GM19025 (cell line): ENCODE measurements at regions not wholly inside any gene's neighbourhood (a gene's known extent, or its start where the extent isn't known, plus 50 kb on each side); places are given as distances from the start of the nearest gene placed in this dataset.
"Not testable (repeated sequence)": the region's sequence is repeated elsewhere in the genome, so short reads cannot be mapped to it uniquely, and the experiment has no call there.

Experiments
- ATAC-seq: cut with Tn5 transposase; IDR thresholded peaks from one replicate; pipeline ENCODE4 v1.9.1; 2021; ENCODE audit warnings: mild to moderate bottlenecking, low read depth, moderate library complexity; ENCODE audit not compliant: unreplicated experiment

GRCh38 chr2:54065411-54065810, 50.0 kb upstream of the ACYP2 start:
- no peak for ATAC-seq

- no peak for ATAC-seq
These were observed 51.4 kb upstream of the ACYP2 start for GRCh38 chr2:54063967-54064535.

- ATAC-seq, result no peak
These were observed 53.0 kb upstream of the ACYP2 start for GRCh38 chr2:54062401-54062800.

- ATAC-seq, result no peak
These were observed 54.1 kb upstream of the ACYP2 start for GRCh38 chr2:54061272-54061671.

- ATAC-seq, result no peak
These were observed 55.4 kb upstream of the ACYP2 start for GRCh38 chr2:54059986-54060385.

- no peak for ATAC-seq
These were observed 55.9 kb upstream of the ACYP2 start for GRCh38 chr2:54059504-54059903.

GRCh38 chr2:54058449-54058848, 57.0 kb upstream of the ACYP2 start:
- no peak for ATAC-seq

- no peak for ATAC-seq
These were observed 60.6 kb upstream of the ACYP2 start for GRCh38 chr2:54054774-54055173.

- ATAC-seq, result peak; percentile 70
These were observed 61.1 kb upstream of the ACYP2 start for GRCh38 chr2:54054271-54054670.

- ATAC-seq, result peak; percentile 26
These were observed 61.6 kb upstream of the ACYP2 start for GRCh38 chr2:54053830-54054229.

- ATAC-seq, result no peak
These were observed 62.3 kb upstream of the ACYP2 start for GRCh38 chr2:54052825-54053718.

- ATAC-seq, result no peak
These were observed 65.0 kb upstream of the ACYP2 start for GRCh38 chr2:54050445-54050844.

- ATAC-seq, result no peak
These were observed 66.0 kb upstream of the ACYP2 start for GRCh38 chr2:54049365-54049764.

GRCh38 chr2:54048896-54049295, 66.5 kb upstream of the ACYP2 start:
- not testable (repeated sequence) for ATAC-seq

- no peak for ATAC-seq
These were observed 67.2 kb upstream of the ACYP2 start for GRCh38 chr2:54048117-54048785.

- no peak for ATAC-seq
These were observed 67.8 kb upstream of the ACYP2 start for GRCh38 chr2:54047658-54048057.

GRCh38 chr2:54047091-54047490, 68.3 kb upstream of the ACYP2 start:
- no peak for ATAC-seq

GRCh38 chr2:54042897-54043620, 72.3 kb upstream of the PSME4 start:
- ATAC-seq, result no peak

GRCh38 chr2:54042341-54042740, 71.5 kb upstream of the PSME4 start:
- ATAC-seq, result no peak

GRCh38 chr2:54041135-54041534, 70.3 kb upstream of the PSME4 start:
- no peak for ATAC-seq

GRCh38 chr2:54040685-54041084, 69.9 kb upstream of the PSME4 start:
- ATAC-seq, result no peak
